ENCODE measurements at regions not wholly inside any gene's neighbourhood (a gene's known extent, or its start where the extent isn't known, plus 50 kb on each side); places are given as distances from the start of the nearest gene placed in this dataset.
"Not testable (repeated sequence)": the region's sequence is repeated elsewhere in the genome, so short reads cannot be mapped to it uniquely, and the experiment has no call there.

- H3K27ac ChIP-seq, H3K4me3 ChIP-seq: not testable (repeated sequence)
These were observed 91.3 kb upstream of the SMAD3 start for GRCh38 chr15:66974131-66974530.

- not testable (repeated sequence) for H3K27ac ChIP-seq, H3K4me3 ChIP-seq
These were observed 89.2 kb upstream of the SMAD3 start for GRCh38 chr15:66976106-66976640.

GRCh38 chr15:66980326-66980725 is 85.1 kb upstream of the SMAD3 start:
- not testable (repeated sequence) for H3K4me3 ChIP-seq, H3K27ac ChIP-seq

GRCh38 chr15:66981771-66982170 is 83.6 kb upstream of the SMAD3 start:
- Histone ChIP-seq H3K27ac (no peak overlapping the region), H3K4me3 (no peak overlapping the region)

- no peak overlapping the region for H3K4me3 ChIP-seq
- no peak overlapping the region for H3K27ac ChIP-seq
These were observed 83.2 kb upstream of the SMAD3 start for GRCh38 chr15:66982250-66982649.

GRCh38 chr15:66982816-66983215 is 82.6 kb upstream of the SMAD3 start:
- no peak overlapping the region for H3K27ac ChIP-seq
- no peak overlapping the region for H3K4me3 ChIP-seq

GRCh38 chr15:66985653-66986052 is 79.7 kb upstream of the SMAD3 start:
- no peak overlapping the region for H3K27ac ChIP-seq
- H3K4me3 ChIP-seq, result no peak overlapping the region

- Histone ChIP-seq H3K4me3 (no peak overlapping the region), H3K27ac (no peak overlapping the region)
These were observed 78.5 kb upstream of the SMAD3 start for GRCh38 chr15:66986951-66987350.

GRCh38 chr15:66993090-66993489 is 72.3 kb upstream of the SMAD3 start:
- H3K27ac ChIP-seq, result no peak overlapping the region
- no peak overlapping the region for H3K4me3 ChIP-seq

GRCh38 chr15:66993874-66994696 is 71.3 kb upstream of the SMAD3 start:
- H3K4me3 ChIP-seq, result no peak overlapping the region
- no peak overlapping the region for H3K27ac ChIP-seq

- no peak overlapping the region for H3K4me3 ChIP-seq
- H3K27ac ChIP-seq, result no peak overlapping the region
These were observed 70.3 kb upstream of the SMAD3 start for GRCh38 chr15:66994927-66995656.

GRCh38 chr15:66996094-66996493 is 69.3 kb upstream of the SMAD3 start:
- H3K4me3 ChIP-seq, result no peak overlapping the region
- no peak overlapping the region for H3K27ac ChIP-seq

- no peak overlapping the region for H3K27ac ChIP-seq
- no peak overlapping the region for H3K4me3 ChIP-seq
These were observed 68.2 kb upstream of the SMAD3 start for GRCh38 chr15:66997212-66997611.

GRCh38 chr15:66998234-66998633 is 67.2 kb upstream of the SMAD3 start:
- not testable (repeated sequence) for H3K4me3 ChIP-seq, H3K27ac ChIP-seq

GRCh38 chr15:66999046-66999968 is 66.1 kb upstream of the SMAD3 start:
- Histone ChIP-seq H3K4me3 (no peak overlapping the region), H3K27ac (no peak overlapping the region)

GRCh38 chr15:67000896-67001295 is 64.5 kb upstream of the SMAD3 start:
- H3K4me3 ChIP-seq, result no peak overlapping the region
- no peak overlapping the region for H3K27ac ChIP-seq

GRCh38 chr15:67002368-67002767 is 63.0 kb upstream of the SMAD3 start:
- Histone ChIP-seq H3K27ac (no peak overlapping the region), H3K4me3 (no peak overlapping the region)

GRCh38 chr15:67003586-67003985 is 61.8 kb upstream of the SMAD3 start:
- no peak overlapping the region for H3K27ac ChIP-seq
- H3K4me3 ChIP-seq, result no peak overlapping the region

GRCh38 chr15:67004142-67004541 is 61.3 kb upstream of the SMAD3 start:
- Histone ChIP-seq H3K27ac (no peak overlapping the region), H3K4me3 (no peak overlapping the region)
